GM19452 (cell line): ENCODE measurements at regions not wholly inside any gene's neighbourhood (a gene's known extent, or its start where the extent isn't known, plus 50 kb on each side); places are given as distances from the start of the nearest gene placed in this dataset.
"Not testable (repeated sequence)": the region's sequence is repeated elsewhere in the genome, so short reads cannot be mapped to it uniquely, and the experiment has no call there.

Source experiments
- ATAC-seq: cut with Tn5 transposase; IDR thresholded peaks from one replicate; pipeline ENCODE4 v1.9.1; 2021; ENCODE audit not compliant: unreplicated experiment

- ATAC-seq, result no peak
Observed at GRCh38 chr2:7420530-7420929, 503.3 kb downstream of the RNF144A start.

GRCh38 chr2:7424481-7424880, 507.3 kb downstream of the RNF144A start:
- no peak for ATAC-seq

- no peak for ATAC-seq
Observed at GRCh38 chr2:7427293-7428060, 510.3 kb downstream of the RNF144A start.

- no peak for ATAC-seq
Observed at GRCh38 chr2:7428454-7429204, 511.4 kb downstream of the RNF144A start.

DNA sequence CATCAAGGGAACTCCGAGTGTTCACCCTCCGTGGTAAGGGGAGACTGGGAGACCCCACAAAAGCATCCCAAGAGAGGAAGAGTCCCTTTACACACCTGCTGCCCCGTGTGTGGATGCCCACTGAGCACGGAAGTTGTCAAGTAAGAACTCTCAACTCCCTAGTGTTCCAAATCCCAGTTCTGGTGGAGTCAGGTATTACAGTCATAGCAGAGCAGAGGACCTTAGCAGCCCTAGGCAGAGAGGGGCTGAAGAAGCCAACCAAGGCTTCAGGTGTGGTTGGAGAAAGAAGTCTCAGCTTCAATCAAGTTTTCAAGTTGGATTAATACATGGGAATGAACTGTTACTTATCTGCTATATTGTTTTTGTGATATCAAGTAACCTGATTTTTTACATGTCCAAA, 512.5 kb downstream of the RNF144A start:
- ATAC-seq, result no peak

DNA sequence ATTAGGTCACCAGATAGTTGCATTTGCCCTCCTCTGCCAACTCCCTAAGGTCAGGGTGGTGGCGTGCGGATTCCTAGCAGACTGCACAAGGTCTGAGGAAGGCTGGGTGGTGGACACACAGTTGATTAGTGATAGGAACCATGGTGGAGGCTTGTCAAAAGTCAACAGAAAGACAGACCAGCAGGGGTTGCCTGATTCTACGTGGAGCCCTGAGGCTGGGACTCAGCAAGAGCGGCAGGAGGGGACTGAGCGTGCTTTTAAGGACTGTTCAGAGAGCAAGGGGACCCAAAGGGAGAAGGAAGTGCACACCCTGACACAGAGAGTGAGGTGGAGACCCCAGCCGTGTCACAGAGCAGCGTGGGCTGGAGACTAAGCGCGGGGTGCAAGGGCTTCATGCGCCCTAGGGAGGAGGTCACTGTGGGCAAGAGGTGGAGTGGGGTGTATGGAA, 513.2 kb downstream of the RNF144A start:
- no peak for ATAC-seq

GRCh38 chr2:7430869-7431641, 513.8 kb downstream of the RNF144A start:
- peak; percentile 70 for ATAC-seq

DNA sequence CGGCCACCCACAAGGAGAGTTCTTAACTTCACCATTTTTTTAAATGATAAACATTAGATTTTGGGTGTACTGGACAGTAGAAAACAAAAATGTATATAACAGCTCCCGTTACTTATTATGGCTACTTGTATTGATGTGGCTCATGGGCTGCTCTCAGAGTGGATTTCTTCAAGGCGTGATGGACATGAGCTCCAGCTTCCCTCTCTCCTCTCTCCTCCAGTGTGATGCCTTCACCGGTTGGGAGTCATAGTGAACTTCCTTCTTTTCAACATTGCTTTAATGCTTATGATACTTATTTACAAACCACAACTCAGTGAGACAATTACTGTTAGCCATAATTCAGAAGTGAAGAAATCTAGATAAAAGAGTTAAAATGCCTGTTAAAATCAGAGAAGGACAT, 515.2 kb downstream of the RNF144A start:
- no peak for ATAC-seq

DNA sequence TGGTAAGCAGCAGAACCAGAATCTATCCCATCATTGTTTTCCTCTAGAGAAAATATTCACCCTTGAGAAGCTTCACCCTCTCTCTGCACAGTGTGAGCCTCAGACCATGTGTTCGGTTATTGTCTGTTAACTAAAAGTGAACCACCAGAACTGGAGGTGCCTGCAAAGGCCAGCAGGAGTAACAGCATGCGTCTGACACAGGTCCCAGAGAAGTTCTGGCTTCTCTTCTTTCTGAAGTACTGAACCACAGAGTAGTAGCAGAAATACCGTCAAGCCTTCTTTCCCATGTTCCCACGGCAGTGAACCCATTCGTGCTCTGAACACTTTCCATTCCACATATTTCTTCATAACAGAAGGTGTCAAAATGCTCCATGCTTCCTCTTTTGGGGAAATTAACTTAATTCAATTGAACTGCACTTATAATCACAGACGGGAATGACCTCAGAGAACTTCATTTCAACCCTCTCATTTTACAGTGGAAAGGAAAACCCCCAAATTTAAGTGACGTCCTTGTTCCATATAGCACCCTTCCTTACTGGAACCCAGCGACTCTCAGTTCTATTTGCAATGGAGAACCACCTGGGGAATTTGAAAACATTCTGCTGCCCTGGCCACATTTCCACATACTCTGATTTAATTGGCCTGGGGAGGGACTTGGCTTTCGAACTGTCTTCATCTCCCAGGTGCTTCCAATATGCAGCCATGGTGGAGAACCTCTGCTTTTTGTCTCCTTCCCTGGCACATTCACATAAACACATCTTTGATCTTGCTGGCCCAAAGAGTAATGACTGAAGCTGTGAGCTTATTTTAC, 519.1 kb downstream of the RNF144A start:
- ATAC-seq, result no peak

DNA sequence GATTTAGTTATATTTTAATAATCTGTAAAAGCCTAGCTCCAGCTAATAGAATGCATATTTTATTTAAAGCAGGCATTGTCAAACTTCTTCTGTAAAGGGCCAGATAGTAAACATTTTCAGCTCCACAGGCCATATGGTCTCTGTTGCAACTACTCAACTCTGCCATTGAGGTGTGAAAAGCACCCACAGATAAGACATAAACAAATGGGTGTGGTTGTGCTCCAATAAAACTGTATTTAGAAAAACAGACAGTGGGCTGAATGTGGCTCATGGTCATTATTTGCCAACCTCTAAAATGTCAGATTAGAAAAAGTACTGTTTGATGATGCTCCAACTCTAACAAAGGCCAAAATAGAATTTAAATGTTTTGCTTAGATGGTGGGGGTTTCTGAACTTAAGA, 519.9 kb downstream of the RNF144A start:
- ATAC-seq, result no peak

DNA sequence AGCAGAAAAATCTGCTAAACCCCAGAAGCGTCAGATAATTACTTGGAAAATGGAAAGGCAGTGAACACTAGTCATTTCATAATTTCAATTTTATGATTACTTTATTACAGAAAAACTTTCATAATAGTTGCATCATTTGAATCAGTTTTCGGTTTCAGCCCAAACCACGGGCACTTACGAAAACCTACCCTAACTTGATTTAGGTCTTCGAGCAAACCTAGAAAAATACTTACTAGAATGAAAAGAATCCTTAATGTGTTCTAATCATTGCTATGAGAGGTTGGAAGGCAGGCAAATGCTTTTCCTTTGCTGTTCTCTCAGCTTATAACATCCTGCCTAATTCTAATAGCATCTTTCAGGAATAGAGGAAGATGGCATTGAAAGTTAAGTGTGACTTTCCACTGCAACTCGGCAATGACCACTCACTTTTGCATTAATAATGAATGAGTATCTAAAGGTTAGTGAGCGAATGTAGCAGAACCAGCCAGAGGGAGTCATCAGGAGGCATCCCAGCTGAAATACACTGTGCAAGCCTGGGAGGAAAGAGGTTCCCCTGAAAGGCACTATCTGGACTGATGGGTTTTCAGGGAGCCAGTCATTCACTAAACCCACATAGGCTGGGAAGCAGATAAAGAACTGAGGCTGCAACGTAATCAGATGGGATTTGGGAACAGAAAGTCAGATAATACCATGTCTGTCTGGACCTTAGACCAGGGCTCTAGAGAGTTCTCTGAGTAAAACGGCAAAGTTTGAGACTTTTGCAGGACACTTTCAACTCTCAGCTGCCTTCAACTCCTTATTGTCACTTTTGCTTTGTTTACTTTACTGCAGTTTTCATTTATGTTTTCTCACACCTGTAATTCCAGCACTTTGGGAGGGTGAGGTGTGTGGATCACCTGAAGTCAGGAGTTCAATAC, 520.8 kb downstream of the RNF144A start:
- peak; percentile 61 for ATAC-seq

DNA sequence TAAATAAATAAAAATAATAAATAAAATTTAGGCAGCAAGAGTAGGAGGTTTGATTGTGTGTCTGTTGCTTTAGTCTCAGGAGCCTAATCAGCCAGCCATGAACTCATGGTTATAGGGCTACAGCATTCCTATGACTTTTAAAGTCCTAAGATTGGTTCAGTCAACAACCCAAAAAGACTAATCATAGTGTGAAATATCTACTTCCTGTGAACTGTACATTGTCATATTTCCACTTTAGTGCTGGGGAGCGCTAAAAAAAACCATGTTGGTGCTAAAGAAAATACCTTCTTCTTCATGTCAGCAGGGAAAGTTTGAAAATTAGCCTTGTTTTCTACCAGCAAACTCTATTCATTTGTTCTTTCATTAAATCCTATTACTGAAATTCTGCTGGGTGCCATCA, 521.6 kb downstream of the RNF144A start:
- ATAC-seq, result no peak

GRCh38 chr2:7440977-7441376, 523.8 kb downstream of the RNF144A start:
- no peak for ATAC-seq

DNA sequence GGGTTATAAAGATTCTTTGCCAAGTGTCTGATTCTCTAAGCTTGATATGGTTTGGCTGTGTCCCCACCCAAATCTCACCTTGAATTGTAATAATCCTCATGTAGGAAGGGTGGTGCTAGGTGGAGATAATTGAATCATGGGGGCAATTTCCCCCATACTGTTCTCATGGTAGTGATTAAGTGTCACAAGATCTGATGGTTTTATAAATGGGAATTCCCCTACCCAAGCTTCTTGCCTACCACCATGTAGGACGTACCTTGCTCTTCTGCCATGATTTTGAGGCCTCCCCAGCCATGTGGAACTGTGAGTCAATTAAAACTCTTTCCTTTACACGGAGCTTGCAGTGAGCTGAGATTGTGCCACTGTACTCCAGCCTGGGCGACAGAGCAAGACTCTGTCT, 524.6 kb downstream of the RNF144A start:
- ATAC-seq, result not testable (repeated sequence)

- ATAC-seq, result no peak
Observed at GRCh38 chr2:7444626-7445025, 527.4 kb downstream of the RNF144A start.

GRCh38 chr2:7448578-7449264, 531.5 kb downstream of the RNF144A start:
- no peak for ATAC-seq

DNA sequence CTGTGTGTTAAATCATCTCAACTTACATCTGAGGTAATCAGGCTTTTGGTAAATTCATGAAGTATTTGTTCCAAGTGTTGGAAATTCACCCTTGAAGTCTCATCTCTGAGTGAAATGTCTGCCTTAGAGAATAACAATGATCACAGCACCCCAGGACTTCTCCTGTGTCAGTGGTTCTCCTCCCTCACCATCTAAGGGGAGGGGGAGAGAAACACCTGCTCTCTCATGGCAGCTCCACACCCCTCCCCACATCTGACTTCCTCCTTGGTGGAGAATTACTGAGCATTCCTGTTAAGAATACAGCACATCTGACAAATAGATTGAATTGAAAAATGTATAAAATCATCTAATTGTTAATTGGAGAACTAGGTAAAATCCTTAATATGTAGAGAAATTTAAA, 532.1 kb downstream of the RNF144A start:
- no peak for ATAC-seq

GRCh38 chr2:7450188-7450832, 533.1 kb downstream of the RNF144A start:
- no peak for ATAC-seq

DNA sequence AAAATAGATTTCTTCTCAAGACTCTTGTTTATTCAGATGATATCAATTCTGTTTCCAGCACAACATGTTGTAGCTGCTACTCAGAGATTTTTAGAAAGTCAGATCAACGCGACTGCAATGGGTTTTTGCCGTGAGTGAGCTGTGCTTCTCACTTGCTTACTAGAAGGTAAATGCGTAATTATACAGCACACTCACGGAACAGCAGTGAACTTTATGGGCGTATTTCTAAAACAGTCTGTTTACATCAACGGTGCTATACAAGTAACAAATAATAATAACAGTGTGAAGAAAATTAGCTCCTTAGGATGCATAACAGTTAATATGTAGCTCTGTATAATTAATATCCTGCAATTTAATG, 533.6 kb downstream of the RNF144A start:
- no peak for ATAC-seq
